Spinal cord (tissue), 9 donors: ENCODE measurements at regions not wholly inside any gene's neighbourhood (a gene's known extent, or its start where the extent isn't known, plus 50 kb on each side); places are given as distances from the start of the nearest gene placed in this dataset.
A peak's percentile ranks its signal among the peaks of the same experiment; 100 is the strongest.
"Not testable (repeated sequence)": the region's sequence is repeated elsewhere in the genome, so short reads cannot be mapped to it uniquely, and the experiment has no call there.

Experiments
- DNase-seq, 6 donors: peaks; one replicate each; pipeline versions ENCODE4 v3.0.0 to v3.0.0-alpha.2; 2013 to 2015; ENCODE audit warnings: low spot score in 6 of 6, low read depth in 4 of 6
- H3K27ac ChIP-seq: one replicate; pipeline ENCODE4 v1.5.1; 2013; ENCODE audit warnings: low read depth, low read length, control low read depth
- H3K27me3 ChIP-seq: one replicate; pipeline ENCODE4 v1.6.1; 2013; ENCODE audit warnings: low read length; ENCODE audit not compliant: control insufficient read depth, insufficient read depth
- H3K36me3 ChIP-seq: one replicate; pipeline ENCODE4 v1.6.1; 2013; ENCODE audit warnings: low read length; ENCODE audit not compliant: control insufficient read depth, insufficient read depth
- H3K4me1 ChIP-seq: one replicate; pipeline ENCODE4 v1.6.1; 2013; ENCODE audit warnings: low read length; ENCODE audit not compliant: control insufficient read depth, insufficient read depth
- H3K4me3 ChIP-seq: one replicate; pipeline ENCODE4 v1.5.1; 2013; ENCODE audit warnings: low read depth, low read length, control low read depth
- H3K9me3 ChIP-seq: one replicate; pipeline ENCODE4 v1.6.1; 2013; ENCODE audit warnings: low read length; ENCODE audit not compliant: control insufficient read depth, insufficient read depth
- WGBS: methylation state at CpG from one replicate; pipeline ENCODE4 v1.1.5; 2013; ENCODE audit warnings: missing lambda C conversion rate; ENCODE audit not compliant: insufficient coverage; 5-methylcytosine and 5-hydroxymethylcytosine counted together
- donor health status: healthy.

- Histone ChIP-seq H3K4me1 (peaks cover 9% of the 10 kb centered on the region), H3K4me3 (no peak overlapping the region), H3K9me3 (peaks cover 4% of the 10 kb centered on the region), H3K27ac (no peak overlapping the region), H3K36me3 (no peaks in the 10 kb centered on the region), H3K27me3 (no peaks in the 10 kb centered on the region)
- DNase-seq: no peak
- 90% methylated on average over 8 of the region's 8 CpGs for WGBS
These were observed 68.4 kb downstream of the CAMK2N1 start for GRCh38 chr1:20417581-20417980.

GRCh38 chr1:20416706-20417105, 69.3 kb downstream of the CAMK2N1 start:
- Histone ChIP-seq H3K4me3 (no peak overlapping the region), H3K9me3 (no peaks in the 10 kb centered on the region), H3K27ac (no peak overlapping the region), H3K36me3 (no peaks in the 10 kb centered on the region), H3K27me3 (no peaks in the 10 kb centered on the region), H3K4me1 (peaks cover 9% of the 10 kb centered on the region)
- 82% methylated on average over 3 of the region's 3 CpGs for WGBS
- DNase-seq: no peak

GRCh38 chr1:20413776-20414140, 72.3 kb downstream of the CAMK2N1 start:
- Histone ChIP-seq H3K27me3 (no peaks in the 10 kb centered on the region), H3K4me1 (peaks cover 32% of the 10 kb centered on the region), H3K27ac (no peak overlapping the region), H3K4me3 (no peak overlapping the region), H3K36me3 (no peaks in the 10 kb centered on the region), H3K9me3 (no peaks in the 10 kb centered on the region)
- 78% methylated on average over 1 of the region's 3 CpGs for WGBS
- no peak for DNase-seq

- no peak overlapping the region for H3K4me3 ChIP-seq
- 45% methylated on average over 8 of the region's 11 CpGs for WGBS
- peak in 1 of 6 donors; percentile 67 for DNase-seq
These were observed 72.8 kb downstream of the CAMK2N1 start for GRCh38 chr1:20413136-20413775.

GRCh38 chr1:20411196-20411980, 74.6 kb downstream of the CAMK2N1 start:
- H3K4me3 ChIP-seq: no peak overlapping the region
- H3K36me3 ChIP-seq: no peaks in the 10 kb centered on the region
- 61% methylated on average over 8 of the region's 10 CpGs for WGBS
- no peaks in the 10 kb centered on the region for H3K9me3 ChIP-seq
- H3K27me3 ChIP-seq: no peaks in the 10 kb centered on the region
- no peak for DNase-seq
- peaks cover 32% of the 10 kb centered on the region for H3K4me1 ChIP-seq
- no peak overlapping the region for H3K27ac ChIP-seq

More at GRCh38 chr1:20413136-20413775, 72.8 kb downstream of the CAMK2N1 start:
- Histone ChIP-seq H3K27ac (no peak overlapping the region), H3K36me3 (no peaks in the 10 kb centered on the region), H3K27me3 (no peaks in the 10 kb centered on the region), H3K4me1 (peaks cover 32% of the 10 kb centered on the region), H3K9me3 (no peaks in the 10 kb centered on the region)

- Histone ChIP-seq H3K4me3 (no peak overlapping the region), H3K27ac (peak overlapping the region; percentile 4)
- peak in 4 of 6 donors; percentile 61 to 96 (median 82) for DNase-seq
These were observed 75.5 kb downstream of the CAMK2N1 start for GRCh38 chr1:20410503-20410902.

GRCh38 chr1:20409971-20410370, 76.0 kb downstream of the CAMK2N1 start:
- Histone ChIP-seq H3K4me3 (no peak overlapping the region), H3K27ac (peak overlapping the region; percentile 4)
- 46% methylated on average over 5 of the region's 8 CpGs for WGBS

More at GRCh38 chr1:20410503-20410902, 75.5 kb downstream of the CAMK2N1 start:
- no CpG with 5 or more reads among the region's 1 CpG for WGBS
- Histone ChIP-seq H3K36me3 (no peaks in the 10 kb centered on the region), H3K4me1 (peaks cover 40% of the 10 kb centered on the region), H3K27me3 (no peaks in the 10 kb centered on the region), H3K9me3 (no peaks in the 10 kb centered on the region)

GRCh38 chr1:20409012-20409411, 77.0 kb downstream of the CAMK2N1 start:
- DNase-seq: no peak
- Histone ChIP-seq H3K27me3 (no peaks in the 10 kb centered on the region), H3K4me1 (peaks cover 55% of the 10 kb centered on the region), H3K27ac (no peak overlapping the region), H3K4me3 (no peak overlapping the region), H3K9me3 (no peaks in the 10 kb centered on the region), H3K36me3 (no peaks in the 10 kb centered on the region)
- 87% methylated on average over 2 of the region's 3 CpGs for WGBS

More at GRCh38 chr1:20409971-20410370, 76.0 kb downstream of the CAMK2N1 start:
- no peaks in the 10 kb centered on the region for H3K9me3 ChIP-seq
- peaks cover 46% of the 10 kb centered on the region for H3K4me1 ChIP-seq
- no peak for DNase-seq
- H3K27me3 ChIP-seq: no peaks in the 10 kb centered on the region
- H3K36me3 ChIP-seq: no peaks in the 10 kb centered on the region

GRCh38 chr1:20408133-20408650, 77.8 kb downstream of the CAMK2N1 start:
- not testable (repeated sequence) for H3K9me3 ChIP-seq, H3K4me3 ChIP-seq, H3K27ac ChIP-seq, H3K27me3 ChIP-seq, H3K36me3 ChIP-seq, DNase-seq
- WGBS: no CpG with 5 or more reads among the region's 6 CpGs
- peaks cover 57% of the 10 kb centered on the region for H3K4me1 ChIP-seq
